HFFc6 (cell line): ENCODE measurements at regions not wholly inside any gene's neighbourhood (a gene's known extent, or its start where the extent isn't known, plus 50 kb on each side); places are given as distances from the start of the nearest gene placed in this dataset.
"Not testable (repeated sequence)": the region's sequence is repeated elsewhere in the genome, so short reads cannot be mapped to it uniquely, and the experiment has no call there.

Experiments used
- DNase-seq: peaks from one replicate; pipeline ENCODE4 v3.0.0-alpha.2; 2018
- H3K27ac Mint-ChIP-seq: 2 replicates; pipeline ENCODE4 v1.8.0; 2020; ENCODE audit warnings: mild to moderate bottlenecking, mixed read lengths
- H3K27me3 Mint-ChIP-seq: 2 replicates; pipeline ENCODE4 v1.8.0; 2021; ENCODE audit warnings: mild to moderate bottlenecking, moderate library complexity, mixed read lengths; ENCODE audit not compliant: insufficient read depth
- H3K36me3 Mint-ChIP-seq: 2 replicates; pipeline ENCODE4 v1.8.0; 2021; ENCODE audit warnings: low read depth, mixed read lengths
- H3K4me1 Mint-ChIP-seq: 2 replicates; pipeline ENCODE4 v1.8.0; 2020; ENCODE audit warnings: low read depth, mixed read lengths
- H3K4me3 Mint-ChIP-seq: 2 replicates; pipeline ENCODE4 v1.8.0; 2020; ENCODE audit warnings: mild to moderate bottlenecking, moderate library complexity, mixed read lengths
- H3K9me3 Mint-ChIP-seq: 2 replicates; pipeline ENCODE4 v1.8.0; 2020; ENCODE audit warnings: mild to moderate bottlenecking, mixed read lengths
- TF ChIP-seq, protein P1 (sequence below): fragments of 200-600 bp; sonication (generic); IDR thresholded peaks from 2 replicates; pipeline ENCODE4 v1.5.0; 2021; ENCODE audit warnings: antibody characterized with exemption, mild to moderate bottlenecking

DNA sequence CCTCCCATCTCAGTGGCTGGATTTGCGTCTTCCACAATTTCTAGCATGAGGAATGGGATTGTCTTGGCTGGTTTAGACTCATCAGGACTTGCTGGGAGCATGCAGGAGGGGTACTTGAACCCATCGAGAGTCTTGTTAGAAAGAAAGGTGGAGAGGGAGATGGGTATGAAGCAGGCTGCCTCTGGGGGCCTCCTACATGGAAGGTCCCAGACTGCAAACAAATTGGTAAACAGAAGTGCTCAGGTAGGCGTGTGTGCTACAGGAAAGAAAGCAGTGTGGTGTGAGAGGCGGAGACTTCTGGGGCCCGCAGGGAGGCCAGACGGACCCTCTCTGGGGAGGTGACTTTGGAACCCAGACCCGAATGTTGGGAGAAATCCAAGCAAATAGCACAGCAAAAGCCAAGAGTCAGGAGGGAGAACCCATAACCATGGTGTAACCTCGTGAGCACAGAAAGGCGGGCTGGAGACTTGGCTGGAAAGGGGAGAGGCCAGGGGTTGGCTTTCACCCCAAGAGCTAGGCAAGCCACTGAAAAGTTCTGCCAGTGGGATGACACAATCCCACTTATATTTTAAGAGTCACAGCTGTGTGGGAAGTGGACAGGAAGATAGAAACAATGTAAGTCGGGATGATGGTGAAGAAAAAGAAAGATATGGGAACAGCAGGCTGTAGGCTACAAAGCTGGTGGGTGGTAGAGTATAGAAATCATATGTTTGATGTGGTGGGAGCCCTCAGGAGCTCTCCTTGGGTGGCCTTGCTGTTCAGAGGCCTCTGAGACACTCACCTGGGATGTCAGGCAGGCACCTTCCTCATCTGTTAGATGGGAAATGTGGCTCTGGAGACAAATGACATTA, 130.1 kb upstream of the PRR20G start:
- Mint-ChIP-seq H3K27me3 (peaks cover 49% of the 10 kb centered on the region), H3K4me3 (no peak overlapping the region), H3K27ac (no peak overlapping the region), H3K36me3 (no peaks in the 10 kb centered on the region), H3K9me3 (no peaks in the 10 kb centered on the region), H3K4me1 (no peaks in the 10 kb centered on the region)
- DNase-seq, result no peak
- TF ChIP-seq, protein P1, sequence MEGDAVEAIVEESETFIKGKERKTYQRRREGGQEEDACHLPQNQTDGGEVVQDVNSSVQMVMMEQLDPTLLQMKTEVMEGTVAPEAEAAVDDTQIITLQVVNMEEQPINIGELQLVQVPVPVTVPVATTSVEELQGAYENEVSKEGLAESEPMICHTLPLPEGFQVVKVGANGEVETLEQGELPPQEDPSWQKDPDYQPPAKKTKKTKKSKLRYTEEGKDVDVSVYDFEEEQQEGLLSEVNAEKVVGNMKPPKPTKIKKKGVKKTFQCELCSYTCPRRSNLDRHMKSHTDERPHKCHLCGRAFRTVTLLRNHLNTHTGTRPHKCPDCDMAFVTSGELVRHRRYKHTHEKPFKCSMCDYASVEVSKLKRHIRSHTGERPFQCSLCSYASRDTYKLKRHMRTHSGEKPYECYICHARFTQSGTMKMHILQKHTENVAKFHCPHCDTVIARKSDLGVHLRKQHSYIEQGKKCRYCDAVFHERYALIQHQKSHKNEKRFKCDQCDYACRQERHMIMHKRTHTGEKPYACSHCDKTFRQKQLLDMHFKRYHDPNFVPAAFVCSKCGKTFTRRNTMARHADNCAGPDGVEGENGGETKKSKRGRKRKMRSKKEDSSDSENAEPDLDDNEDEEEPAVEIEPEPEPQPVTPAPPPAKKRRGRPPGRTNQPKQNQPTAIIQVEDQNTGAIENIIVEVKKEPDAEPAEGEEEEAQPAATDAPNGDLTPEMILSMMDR, result no peak

DNA sequence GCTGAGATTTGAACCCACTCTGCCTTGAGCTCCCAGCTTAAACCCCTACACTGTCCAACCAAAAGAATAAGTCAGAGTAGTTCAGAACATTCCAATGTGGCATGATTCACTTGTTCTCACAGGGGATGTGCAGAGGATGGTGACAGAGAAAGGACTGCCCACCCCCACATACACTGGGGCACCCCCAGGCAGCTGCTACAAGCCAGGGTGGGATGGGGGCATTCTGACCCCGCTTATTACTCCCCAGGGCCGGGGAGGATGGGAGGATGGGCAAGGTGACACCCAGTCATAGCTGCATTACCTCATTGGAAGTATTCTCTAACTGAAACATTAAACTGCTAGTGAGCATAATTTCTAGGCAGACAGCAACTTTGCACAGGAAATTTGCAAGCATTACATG, 126.0 kb upstream of the PRR20G start:
- no peaks in the 10 kb centered on the region for H3K4me1 Mint-ChIP-seq

DNA sequence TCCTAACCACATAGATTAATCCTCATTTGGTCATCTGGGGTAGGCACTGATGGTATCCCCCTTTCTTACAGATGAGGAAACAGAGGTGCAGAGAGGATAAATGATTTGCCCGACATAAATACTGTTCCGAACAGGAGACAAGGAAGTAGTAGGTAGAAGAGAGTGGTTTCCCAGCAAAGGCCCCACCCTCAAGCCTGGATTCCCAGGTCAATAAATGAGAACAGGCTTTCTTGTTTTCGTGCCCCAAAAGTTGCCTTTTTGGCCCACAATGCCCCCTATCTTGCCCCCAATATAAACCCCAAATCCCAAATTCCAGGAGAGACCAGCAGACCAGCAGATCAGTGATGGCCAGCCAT, 125.5 kb upstream of the PRR20G start:
- H3K9me3 Mint-ChIP-seq, result no peaks in the 10 kb centered on the region
- H3K4me1 Mint-ChIP-seq, result no peaks in the 10 kb centered on the region
- H3K27ac Mint-ChIP-seq, result no peak overlapping the region
- DNase-seq, result no peak
- H3K4me3 Mint-ChIP-seq, result no peak overlapping the region
- H3K36me3 Mint-ChIP-seq, result no peaks in the 10 kb centered on the region
- peaks cover 47% of the 10 kb centered on the region for H3K27me3 Mint-ChIP-seq
- TF ChIP-seq, protein P1, result no peak

More for the DNA sequence above, 126.0 kb upstream of the PRR20G start:
- TF ChIP-seq, protein P1, result no peak
- DNase-seq, result no peak
- Mint-ChIP-seq H3K9me3 (no peaks in the 10 kb centered on the region), H3K27ac (no peak overlapping the region), H3K36me3 (no peaks in the 10 kb centered on the region), H3K27me3 (peaks cover 44% of the 10 kb centered on the region), H3K4me3 (no peak overlapping the region)

DNA sequence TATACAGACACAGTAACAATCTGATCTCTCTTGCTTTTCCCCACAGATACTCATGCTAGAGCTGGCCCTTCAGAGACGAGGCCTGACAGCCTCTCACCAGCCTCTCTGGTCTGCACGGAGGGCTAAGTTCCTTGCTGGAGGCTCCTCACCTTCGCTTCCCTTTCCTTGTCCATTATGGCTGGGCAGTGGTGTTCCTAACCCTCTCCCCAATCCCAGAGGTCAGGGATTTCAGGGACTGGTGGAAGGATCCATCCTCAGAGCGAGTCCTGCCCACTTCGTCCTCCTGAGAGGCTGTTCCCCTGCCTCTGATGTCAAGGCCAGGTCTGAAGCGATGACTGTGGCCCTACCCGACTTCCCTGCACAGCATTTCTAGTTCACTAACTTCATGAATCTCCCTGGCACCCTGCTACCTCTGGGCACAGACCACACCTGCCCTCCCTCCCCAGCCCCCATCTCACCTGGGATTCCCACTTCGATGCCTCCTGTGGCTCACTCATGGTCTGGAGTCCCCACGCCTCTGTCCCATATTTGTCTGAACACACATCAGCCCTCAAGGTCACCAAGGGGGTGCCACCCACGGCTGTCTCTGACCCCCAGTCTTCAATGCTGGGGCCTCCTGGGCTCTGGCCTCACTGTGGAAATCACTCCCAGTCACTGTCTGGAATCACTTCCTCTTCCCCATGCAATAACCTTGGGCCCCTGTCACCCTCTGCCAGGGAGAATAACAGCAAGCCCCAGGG, 124.9 kb upstream of the PRR20G start:
- Mint-ChIP-seq H3K27me3 (peaks cover 47% of the 10 kb centered on the region), H3K27ac (no peak overlapping the region), H3K4me1 (no peaks in the 10 kb centered on the region), H3K4me3 (no peak overlapping the region), H3K36me3 (no peaks in the 10 kb centered on the region), H3K9me3 (no peaks in the 10 kb centered on the region)
- TF ChIP-seq, protein P1, result no peak
- no peak for DNase-seq

DNA sequence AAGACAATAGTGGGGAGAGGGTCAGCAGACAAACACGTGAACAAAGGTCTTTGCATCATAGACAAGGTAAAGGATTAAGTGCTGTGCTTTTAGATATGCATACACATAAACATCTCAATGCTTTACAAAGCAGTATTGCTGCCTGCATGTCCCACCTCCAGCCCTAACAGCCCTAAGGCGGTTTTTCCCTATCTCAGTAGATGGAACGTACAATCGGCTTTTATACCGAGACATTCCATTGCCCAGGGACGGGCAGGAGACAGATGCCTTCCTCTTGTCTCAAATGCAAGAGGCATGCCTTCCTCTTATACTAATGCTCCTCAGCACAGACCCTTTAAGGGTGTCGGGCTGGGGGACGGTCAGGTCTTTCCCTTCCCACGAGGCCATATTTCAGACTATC, 124.0 kb upstream of the PRR20G start:
- not testable (repeated sequence) for H3K4me3 Mint-ChIP-seq, H3K36me3 Mint-ChIP-seq, H3K4me1 Mint-ChIP-seq, DNase-seq, H3K9me3 Mint-ChIP-seq, H3K27ac Mint-ChIP-seq
- peaks cover 48% of the 10 kb centered on the region for H3K27me3 Mint-ChIP-seq

DNA sequence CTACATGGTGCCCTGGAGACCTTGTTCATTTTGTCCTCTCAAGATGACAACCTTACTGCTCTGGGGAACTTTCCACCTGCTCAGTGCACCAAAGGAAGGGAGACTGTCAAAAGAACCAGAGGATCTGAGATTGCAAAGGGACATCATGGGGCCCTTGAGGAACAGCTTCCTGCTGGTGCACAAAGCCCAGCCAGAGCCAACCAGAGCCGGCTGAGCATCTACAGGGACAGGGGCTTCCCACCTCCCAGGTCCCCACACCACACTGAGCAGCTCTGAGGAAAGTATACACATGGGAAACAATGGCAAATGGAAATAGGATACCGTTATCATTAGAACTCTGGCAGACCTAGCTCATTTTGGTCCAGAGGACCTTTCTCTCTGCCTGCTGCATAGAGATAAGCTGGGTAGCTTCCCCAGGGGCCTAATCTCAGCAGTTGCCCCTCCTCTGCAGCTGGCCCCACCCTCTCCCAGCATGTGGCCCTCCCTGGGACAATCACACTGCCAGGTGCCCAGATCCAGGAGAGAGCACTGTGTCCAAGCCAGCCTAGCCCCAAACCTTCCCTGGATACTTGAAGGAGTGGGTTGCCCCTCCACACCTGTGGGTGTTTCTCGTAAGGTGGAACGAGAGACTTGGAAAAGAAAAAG, 123.4 kb upstream of the PRR20G start:
- Mint-ChIP-seq H3K27ac (no peak overlapping the region), H3K36me3 (no peaks in the 10 kb centered on the region), H3K9me3 (no peaks in the 10 kb centered on the region), H3K4me1 (no peaks in the 10 kb centered on the region), H3K4me3 (no peak overlapping the region), H3K27me3 (peaks cover 53% of the 10 kb centered on the region)
- TF ChIP-seq, protein P1, result no peak
- DNase-seq, result no peak
